ENCODE measurements at regions not wholly inside any gene's neighbourhood (a gene's known extent, or its start where the extent isn't known, plus 50 kb on each side); places are given as distances from the start of the nearest gene placed in this dataset.

DNA sequence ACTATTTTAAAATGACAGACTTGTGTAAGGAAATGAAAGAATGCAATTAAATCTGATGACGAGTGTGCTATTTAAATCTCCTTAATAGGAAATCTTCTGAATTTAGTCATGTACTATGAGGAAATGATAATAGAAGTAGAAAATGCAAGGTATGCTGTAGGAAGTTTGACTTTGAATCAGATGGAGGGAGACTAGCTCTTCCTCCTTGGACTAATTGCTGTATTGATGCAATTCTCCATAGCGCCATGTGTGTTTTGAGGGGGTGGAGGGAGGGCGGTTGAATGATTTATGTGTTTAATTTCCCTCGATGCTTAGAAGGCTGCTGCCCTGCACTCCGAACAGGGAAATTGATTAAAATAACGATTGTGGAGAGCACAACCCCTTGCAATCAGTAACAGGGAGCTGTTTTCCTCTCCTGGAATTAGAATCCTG lies 179.0 kb upstream of the PRNP start:
- intact Hi-C loops (cut with DNase I), result no loop called here
- H3K4me3 ChIP-seq, result no peak overlapping the region
- H3K36me3 ChIP-seq (ENCODE audit: insufficient read depth in 1 of 2, low read depth in 1 of 2), result no peaks in the 10 kb centered on the region
- no peaks in the 10 kb centered on the region for H3K9me3 ChIP-seq
- H3K27ac ChIP-seq, result no peak overlapping the region
- 14 to 23% (median 17%) methylated on average over 6 of the region's 6 CpGs for WGBS, 3 donors
- no peak for ATAC-seq
- H3K4me1 ChIP-seq, result no peaks in the 10 kb centered on the region
- no peaks in the 10 kb centered on the region for H3K27me3 ChIP-seq (ENCODE audit: insufficient read depth in 3 of 3, low read length in 2 of 3)
- TF ChIP-seq CTCF (IDR thresholded peaks at IDR 0.05), result no peak
- no peak for DNase-seq

- no peak for DNase-seq
- WGBS, 3 donors, result 71 to 76% (median 71%) methylated on average over 4 of the region's 4 CpGs
- H3K27ac ChIP-seq, result no peak overlapping the region
- no peaks in the 10 kb centered on the region for H3K9me3 ChIP-seq
- no peak for TF ChIP-seq CTCF (IDR thresholded peaks at IDR 0.05)
- H3K4me1 ChIP-seq, result no peaks in the 10 kb centered on the region
- intact Hi-C loops (cut with DNase I), result no loop called here
- ATAC-seq, result no peak
- H3K27me3 ChIP-seq (ENCODE audit: insufficient read depth in 3 of 3, low read length in 2 of 3), result no peaks in the 10 kb centered on the region
- H3K4me3 ChIP-seq, result no peak overlapping the region
- H3K36me3 ChIP-seq (ENCODE audit: insufficient read depth in 1 of 2, low read depth in 1 of 2), result no peaks in the 10 kb centered on the region
These were observed 181.4 kb upstream of the PRNP start for GRCh38 chr20:4504814-4505213.

DNA sequence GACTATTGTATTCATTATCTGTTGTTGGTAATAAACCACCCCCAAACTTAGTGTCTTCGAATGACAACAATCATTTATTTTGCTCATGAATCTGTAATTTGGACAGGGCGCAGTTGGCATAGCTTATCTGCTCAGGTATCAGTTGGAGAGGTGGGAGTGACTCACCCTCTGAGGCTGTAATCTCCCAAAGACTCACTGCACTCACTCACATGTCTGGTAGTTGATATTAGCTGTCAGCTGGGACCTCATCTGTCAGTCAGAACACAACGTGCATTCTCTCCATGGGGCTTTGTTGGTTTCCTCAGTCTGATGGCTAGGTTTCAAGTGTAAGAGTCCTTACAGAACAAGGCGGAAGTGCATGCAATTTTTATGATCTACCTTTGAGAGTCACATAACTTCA lies 183.5 kb upstream of the PRNP start:
- intact Hi-C loops (cut with DNase I), result no loop called here
- WGBS, 3 donors, result 54 to 58% (median 57%) methylated on average over 4 of the region's 4 CpGs
- no peaks in the 10 kb centered on the region for H3K9me3 ChIP-seq
- no peak for TF ChIP-seq CTCF (IDR thresholded peaks at IDR 0.05)
- no peak for DNase-seq
- no peaks in the 10 kb centered on the region for H3K36me3 ChIP-seq (ENCODE audit: insufficient read depth in 1 of 2, low read depth in 1 of 2)
- H3K4me1 ChIP-seq, result no peaks in the 10 kb centered on the region
- no peaks in the 10 kb centered on the region for H3K27me3 ChIP-seq (ENCODE audit: insufficient read depth in 3 of 3, low read length in 2 of 3)
- no peak overlapping the region for H3K27ac ChIP-seq
- H3K4me3 ChIP-seq, result no peak overlapping the region
- no peak for ATAC-seq

- Histone ChIP-seq H3K4me1 (no peaks in the 10 kb centered on the region), H3K27me3 (ENCODE audit: insufficient read depth in 3 of 3, low read length in 2 of 3) (no peaks in the 10 kb centered on the region), H3K36me3 (ENCODE audit: insufficient read depth in 1 of 2, low read depth in 1 of 2) (no peaks in the 10 kb centered on the region), H3K9me3 (no peaks in the 10 kb centered on the region), H3K27ac (no peak overlapping the region), H3K4me3 (no peak overlapping the region)
- ATAC-seq (no peak), DNase-seq (no peak)
- intact Hi-C loops (cut with DNase I), result no loop called here
- TF ChIP-seq CTCF (IDR thresholded peaks at IDR 0.05), result no peak
- WGBS, 3 donors, result 25 to 41% (median 30%) methylated on average over 2 of the region's 2 CpGs
These were observed 192.9 kb upstream of the PRNP start for GRCh38 chr20:4493386-4493785.

GRCh38 chr20:4491643-4492042 lies 194.6 kb upstream of the PRNP start:
- no peaks in the 10 kb centered on the region for H3K4me1 ChIP-seq
- no peak overlapping the region for H3K27ac ChIP-seq
- 89 to 92% (median 92%) methylated on average over 2 of the region's 2 CpGs for WGBS, 3 donors
- no peak overlapping the region for H3K4me3 ChIP-seq
- no peaks in the 10 kb centered on the region for H3K36me3 ChIP-seq (ENCODE audit: insufficient read depth in 1 of 2, low read depth in 1 of 2)
- no peaks in the 10 kb centered on the region for H3K27me3 ChIP-seq (ENCODE audit: insufficient read depth in 3 of 3, low read length in 2 of 3)
- DNase-seq, result no peak
- H3K9me3 ChIP-seq, result no peaks in the 10 kb centered on the region
- no peak for ATAC-seq
- no peak for TF ChIP-seq CTCF (IDR thresholded peaks at IDR 0.05)
- intact Hi-C loops (cut with DNase I), result no loop called here
